Ectodermal cell (in vitro differentiated cells): ENCODE measurements at regions not wholly inside any gene's neighbourhood (a gene's known extent, or its start where the extent isn't known, plus 50 kb on each side); places are given as distances from the start of the nearest gene placed in this dataset.

Experiments used
- H3K27ac ChIP-seq: 2 replicates; pipeline ENCODE4 v1.7.0; 2013; ENCODE audit warnings: mild to moderate bottlenecking, low read depth, low read length; ENCODE audit not compliant: insufficient read depth, poor library complexity, severe bottlenecking
- H3K27me3 ChIP-seq: 2 replicates; pipeline ENCODE4 v1.7.0; 2013; ENCODE audit warnings: mild to moderate bottlenecking, low read length; ENCODE audit not compliant: insufficient read depth, control insufficient read depth, poor library complexity, severe bottlenecking
- H3K36me3 ChIP-seq: one replicate; pipeline ENCODE4 v1.7.0; 2013; ENCODE audit warnings: low read length; ENCODE audit not compliant: control insufficient read depth, insufficient read depth
- H3K4me1 ChIP-seq: one replicate; pipeline ENCODE4 v1.7.0; 2013; ENCODE audit warnings: low read length; ENCODE audit not compliant: control insufficient read depth, insufficient read depth
- H3K4me3 ChIP-seq: 2 replicates; pipeline ENCODE4 v1.7.0; 2013; ENCODE audit warnings: low read depth, low read length, control low read depth; ENCODE audit not compliant: insufficient read depth
- H3K9me3 ChIP-seq: 2 replicates; pipeline ENCODE4 v1.7.0; 2013; ENCODE audit warnings: mild to moderate bottlenecking, low read length, moderate library complexity; ENCODE audit not compliant: control insufficient read depth
- WGBS, 2 experiments: methylation state at CpG; one replicate each; pipeline ENCODE4 v1.1.7; 2013; ENCODE audit warnings: missing lambda C conversion rate in 2 of 2; 5-methylcytosine and 5-hydroxymethylcytosine counted together

DNA sequence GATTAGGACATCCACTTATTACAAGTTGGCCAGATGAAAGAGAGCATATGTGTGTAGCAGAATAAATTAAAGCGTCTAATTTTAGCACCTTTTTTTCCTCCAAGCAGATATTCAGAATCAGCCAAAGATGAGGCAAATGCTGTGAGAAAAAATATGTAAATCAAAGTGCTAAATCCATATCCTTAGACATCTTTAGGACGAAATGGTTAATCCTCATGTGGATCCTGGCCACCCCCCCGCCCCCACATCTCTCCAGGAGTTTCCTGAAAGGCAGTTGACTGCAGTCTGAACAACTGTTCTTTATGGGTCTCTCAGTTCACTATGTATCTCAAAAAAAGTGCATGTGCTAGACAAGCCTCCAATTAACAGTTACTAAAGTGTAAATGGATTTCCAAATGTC is 1768.1 kb upstream of the SEL1L start:
- no peaks in the 10 kb centered on the region for H3K9me3 ChIP-seq
- H3K36me3 ChIP-seq: no peaks in the 10 kb centered on the region
- WGBS, 2 experiments: 87 to 88% methylated on average over 3 of the region's 3 CpGs
- no peaks in the 10 kb centered on the region for H3K27me3 ChIP-seq
- no peaks in the 10 kb centered on the region for H3K4me1 ChIP-seq
- H3K4me3 ChIP-seq: no peak overlapping the region
- no peak overlapping the region for H3K27ac ChIP-seq

- no peaks in the 10 kb centered on the region for H3K36me3 ChIP-seq
- H3K9me3 ChIP-seq: no peaks in the 10 kb centered on the region
- 97 to 100% methylated on average over 1 of the region's 1 CpG for WGBS, 2 experiments
- H3K27me3 ChIP-seq: no peaks in the 10 kb centered on the region
- H3K27ac ChIP-seq: no peak overlapping the region
- H3K4me3 ChIP-seq: no peak overlapping the region
- H3K4me1 ChIP-seq: no peaks in the 10 kb centered on the region
These were observed 1775.6 kb upstream of the SEL1L start for GRCh38 chr14:83309211-83309610.

- H3K4me3 ChIP-seq: no peak overlapping the region
- 89 to 93% methylated on average over 3 of the region's 3 CpGs for WGBS, 2 experiments
- H3K27me3 ChIP-seq: no peaks in the 10 kb centered on the region
- H3K27ac ChIP-seq: no peak overlapping the region
- H3K36me3 ChIP-seq: no peaks in the 10 kb centered on the region
- no peaks in the 10 kb centered on the region for H3K4me1 ChIP-seq
- no peaks in the 10 kb centered on the region for H3K9me3 ChIP-seq
These were observed 1776.2 kb upstream of the SEL1L start for GRCh38 chr14:83309833-83310232.

GRCh38 chr14:83312511-83312910 is 1778.9 kb upstream of the SEL1L start:
- Histone ChIP-seq H3K9me3 (no peaks in the 10 kb centered on the region), H3K27ac (no peak overlapping the region), H3K36me3 (no peaks in the 10 kb centered on the region), H3K4me3 (no peak overlapping the region), H3K4me1 (no peaks in the 10 kb centered on the region), H3K27me3 (no peaks in the 10 kb centered on the region)
- WGBS, 2 experiments: 90 to 100% methylated on average over 2 of the region's 2 CpGs

DNA sequence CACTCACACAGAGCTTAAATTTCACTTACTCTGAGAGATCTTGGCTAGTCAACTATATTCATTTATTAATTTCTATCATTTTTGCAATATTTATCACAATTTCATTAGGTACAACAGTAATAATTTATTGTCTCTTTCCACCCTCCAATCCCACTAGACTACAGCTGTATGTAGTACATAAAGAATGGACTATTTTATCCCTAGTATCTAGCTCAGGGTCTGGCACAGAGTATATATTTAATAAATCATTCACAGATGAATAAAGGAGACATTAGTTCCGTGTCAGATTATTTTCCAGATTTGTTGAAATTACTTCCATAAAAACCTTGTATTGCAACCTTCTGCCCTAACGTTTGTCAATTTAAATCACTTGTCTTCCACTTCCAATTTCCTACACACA is 1781.1 kb upstream of the SEL1L start:
- WGBS, 2 experiments: 93 to 97% methylated on average over 2 of the region's 2 CpGs

GRCh38 chr14:83316356-83316755 is 1782.7 kb upstream of the SEL1L start:
- Histone ChIP-seq H3K9me3 (no peaks in the 10 kb centered on the region), H3K4me1 (no peaks in the 10 kb centered on the region), H3K27ac (no peak overlapping the region), H3K27me3 (no peaks in the 10 kb centered on the region), H3K36me3 (no peaks in the 10 kb centered on the region), H3K4me3 (no peak overlapping the region)
- WGBS, 2 experiments: 95% methylated on average over 1 of the region's 1 CpG; no CpG with 5 or more reads in 1 of the 2 experiments

More for the DNA sequence above, 1781.1 kb upstream of the SEL1L start:
- H3K27ac ChIP-seq: no peak overlapping the region
- no peaks in the 10 kb centered on the region for H3K27me3 ChIP-seq
- no peaks in the 10 kb centered on the region for H3K4me1 ChIP-seq
- H3K4me3 ChIP-seq: no peak overlapping the region
- no peaks in the 10 kb centered on the region for H3K9me3 ChIP-seq
- H3K36me3 ChIP-seq: no peaks in the 10 kb centered on the region

GRCh38 chr14:83320837-83321236 is 1787.2 kb upstream of the SEL1L start:
- WGBS, 2 experiments: 93 to 96% methylated on average over 2 of the region's 2 CpGs
- no peak overlapping the region for H3K4me3 ChIP-seq
- H3K9me3 ChIP-seq: no peaks in the 10 kb centered on the region
- no peaks in the 10 kb centered on the region for H3K27me3 ChIP-seq
- H3K27ac ChIP-seq: no peak overlapping the region
- H3K4me1 ChIP-seq: no peaks in the 10 kb centered on the region
- H3K36me3 ChIP-seq: no peaks in the 10 kb centered on the region

- Histone ChIP-seq H3K4me1 (no peaks in the 10 kb centered on the region), H3K36me3 (no peaks in the 10 kb centered on the region), H3K27me3 (no peaks in the 10 kb centered on the region), H3K4me3 (no peak overlapping the region), H3K27ac (no peak overlapping the region), H3K9me3 (no peaks in the 10 kb centered on the region)
- WGBS, 2 experiments: 94 to 98% methylated on average over 2 of the region's 2 CpGs
These were observed 1797.9 kb upstream of the SEL1L start for GRCh38 chr14:83331513-83331912.

- Histone ChIP-seq H3K27ac (no peak overlapping the region), H3K27me3 (no peaks in the 10 kb centered on the region), H3K4me3 (no peak overlapping the region), H3K36me3 (no peaks in the 10 kb centered on the region), H3K4me1 (no peaks in the 10 kb centered on the region), H3K9me3 (no peaks in the 10 kb centered on the region)
- WGBS, 2 experiments: 93% methylated on average over 9 of the region's 9 CpGs
These were observed 1808.9 kb upstream of the SEL1L start for GRCh38 chr14:83342590-83342989.

DNA sequence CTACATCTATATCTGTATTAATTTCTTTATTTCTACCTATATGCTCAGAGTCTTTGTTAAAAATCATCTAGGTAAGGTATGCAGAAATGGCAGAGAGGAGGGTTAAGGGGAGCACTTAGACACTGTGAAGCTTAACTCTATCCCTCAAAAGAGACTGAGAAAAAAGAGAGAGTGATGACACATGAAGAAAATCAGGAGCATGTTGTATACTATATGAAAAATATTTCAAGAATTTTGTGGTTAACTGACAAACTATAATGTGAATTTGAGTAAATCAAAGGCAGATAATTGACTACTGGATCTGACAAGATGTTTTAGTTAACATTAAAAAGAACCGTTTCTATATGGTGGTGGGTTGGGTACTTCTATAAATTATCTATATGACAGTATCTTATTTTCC is 1814.2 kb upstream of the SEL1L start:
- Histone ChIP-seq H3K9me3 (no peaks in the 10 kb centered on the region), H3K27ac (no peak overlapping the region), H3K27me3 (no peaks in the 10 kb centered on the region), H3K4me1 (no peaks in the 10 kb centered on the region), H3K36me3 (no peaks in the 10 kb centered on the region), H3K4me3 (no peak overlapping the region)
- WGBS, 2 experiments: 80% methylated on average over 1 of the region's 1 CpG; no CpG with 5 or more reads in 1 of the 2 experiments

- 96 to 100% methylated on average over 1 to 2 of the region's 2 CpGs for WGBS, 2 experiments
- H3K4me1 ChIP-seq: no peaks in the 10 kb centered on the region
- no peaks in the 10 kb centered on the region for H3K36me3 ChIP-seq
- no peak overlapping the region for H3K27ac ChIP-seq
- no peaks in the 10 kb centered on the region for H3K9me3 ChIP-seq
- no peaks in the 10 kb centered on the region for H3K27me3 ChIP-seq
- H3K4me3 ChIP-seq: no peak overlapping the region
These were observed 1822.0 kb upstream of the SEL1L start for GRCh38 chr14:83355609-83356008.
